Hematopoietic multipotent progenitor cell (in vitro differentiated cells): ENCODE measurements at regions not wholly inside any gene's neighbourhood (a gene's known extent, or its start where the extent isn't known, plus 50 kb on each side); places are given as distances from the start of the nearest gene placed in this dataset.

Source experiments
- DNase-seq, 3 donors: peaks; one replicate each; pipeline ENCODE4 v3.0.0-alpha.2; 2011 to 2015; ENCODE audit warnings: low read depth in 2 of 3, low spot score in 2 of 3

DNA sequence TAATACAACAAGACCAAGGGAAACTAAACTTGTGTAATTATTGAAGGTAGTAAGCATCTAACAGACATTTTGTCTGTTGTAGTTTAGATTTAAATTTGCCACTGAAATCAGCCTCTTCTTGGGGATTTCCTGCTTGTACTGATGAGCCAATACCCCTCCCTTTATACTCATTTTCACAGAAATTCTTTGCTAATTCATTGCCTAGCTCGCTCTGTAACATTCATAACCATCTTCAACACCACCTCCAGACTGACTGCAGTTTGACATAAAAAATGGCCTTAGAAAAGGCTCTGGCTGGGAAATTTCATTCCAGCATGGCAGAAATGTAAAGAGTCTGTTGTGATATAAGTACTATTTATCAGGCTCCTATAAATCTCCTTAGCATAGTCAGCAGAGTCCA, 109.7 kb upstream of the FLRT2 start:
- no peak for DNase-seq

DNA sequence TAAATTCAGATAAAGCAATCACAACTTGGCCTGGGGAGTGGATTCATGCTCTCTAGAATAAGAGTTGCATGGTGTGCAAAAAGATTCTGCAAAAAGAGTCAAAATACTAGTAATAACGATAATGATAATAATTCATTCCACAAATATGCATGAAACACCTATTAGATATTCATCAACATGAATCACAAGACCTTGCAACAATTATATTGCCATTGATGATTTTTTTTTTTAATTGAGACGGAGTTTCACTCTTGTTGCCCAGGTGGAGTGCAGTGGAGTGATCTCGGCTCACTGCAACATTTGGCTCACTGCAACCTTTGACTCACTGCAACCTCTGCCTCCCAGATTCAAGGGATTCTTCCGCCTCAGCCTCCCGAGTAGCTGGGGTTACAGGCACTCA, 109.2 kb upstream of the FLRT2 start:
- no peak for DNase-seq

DNA sequence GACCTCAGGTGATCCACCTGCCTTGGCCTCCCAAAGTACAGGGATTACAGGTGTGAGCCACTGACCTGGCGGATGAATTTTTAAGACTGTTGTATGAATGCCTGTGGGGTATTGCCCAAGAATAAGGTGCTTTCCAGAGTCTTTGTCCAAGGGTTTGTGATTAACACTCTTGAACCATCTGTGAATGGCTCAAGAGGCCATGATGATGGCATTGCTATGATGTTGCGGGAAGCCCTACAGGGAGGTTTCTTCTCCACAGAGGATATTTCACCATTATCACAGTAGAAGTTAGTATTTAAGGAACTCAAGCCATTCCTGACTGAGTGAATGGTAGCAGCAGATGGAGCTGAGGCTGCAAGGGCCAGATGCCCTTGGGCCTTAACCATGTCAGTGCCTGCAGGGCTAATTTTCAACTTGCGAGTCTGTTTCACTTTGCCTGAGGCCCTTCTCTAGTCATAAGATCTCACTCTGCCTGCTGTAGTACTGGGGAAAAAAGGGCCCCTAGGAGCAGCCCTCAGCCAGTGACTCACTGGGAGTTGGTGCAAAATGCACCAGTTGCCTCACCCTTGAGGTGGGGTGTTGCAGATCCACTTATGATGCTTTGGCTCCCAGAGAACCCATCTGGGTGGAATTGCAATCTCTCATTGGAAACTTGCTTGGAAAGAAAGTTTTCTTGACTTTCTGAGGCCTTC, 108.6 kb upstream of the FLRT2 start:
- no peak for DNase-seq

DNA sequence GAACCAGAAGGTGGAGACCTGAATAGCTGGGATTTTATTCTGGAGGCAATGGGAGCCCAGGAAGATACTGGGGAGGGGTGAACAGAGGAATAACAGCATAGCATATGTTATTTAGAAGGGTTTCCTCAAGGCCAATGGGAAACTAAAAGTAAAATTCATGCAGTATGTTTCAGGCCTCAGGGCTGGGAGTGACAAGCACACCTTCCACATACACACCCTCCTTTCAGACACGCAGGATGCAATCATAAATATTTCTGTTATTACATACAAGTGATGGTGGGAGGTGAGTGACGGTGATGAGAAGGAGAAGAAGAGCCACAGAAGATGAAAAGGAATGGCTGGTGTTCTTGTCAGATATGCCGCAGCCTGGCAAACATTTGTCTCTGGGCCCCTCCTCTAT, 106.1 kb upstream of the FLRT2 start:
- no peak for DNase-seq

- DNase-seq, result no peak
Measured at GRCh38 chr14:85425507-85425906, 104.4 kb upstream of the FLRT2 start.

DNA sequence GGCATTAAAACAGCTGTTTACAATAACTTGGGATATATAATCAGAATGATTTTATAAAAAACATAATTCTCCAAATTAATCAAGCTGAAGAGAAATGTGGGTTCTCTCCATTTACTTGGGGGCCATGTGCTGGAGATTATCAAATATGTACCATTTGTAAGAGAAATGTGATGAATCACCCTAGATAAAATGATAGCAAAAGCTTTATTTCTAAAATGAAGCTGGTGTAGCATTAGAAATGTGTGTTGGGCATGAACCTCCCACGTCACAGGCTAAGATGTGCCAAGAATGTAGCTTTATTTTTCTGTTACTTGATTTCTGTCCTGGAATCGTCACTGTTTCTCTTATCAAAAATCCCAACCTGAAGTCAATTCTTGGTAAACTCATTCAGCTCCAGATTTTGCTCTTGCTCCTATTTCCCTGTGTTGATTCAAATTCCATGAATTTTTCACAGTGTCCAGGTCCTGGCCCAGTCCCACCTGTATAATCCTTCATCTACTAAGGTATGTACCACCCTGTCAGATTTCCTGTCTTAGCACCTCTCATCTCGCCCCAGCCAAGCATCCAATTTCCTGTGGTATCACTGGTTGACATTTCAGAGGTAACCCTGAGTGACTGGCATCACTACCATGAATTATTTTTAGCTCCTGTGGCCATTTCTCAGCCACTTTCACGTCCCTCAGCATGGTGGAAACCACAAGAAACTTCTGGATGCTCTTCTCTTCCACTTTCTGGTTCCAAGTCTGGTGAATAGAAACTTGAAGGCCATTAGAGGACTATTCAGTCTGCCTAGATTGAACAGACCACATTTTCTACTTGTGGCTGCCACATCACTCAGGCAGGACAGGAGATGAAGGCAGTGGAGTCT, 103.6 kb upstream of the FLRT2 start:
- DNase-seq, result no peak

- no peak for DNase-seq
Measured at GRCh38 chr14:85428926-85429325, 101.0 kb upstream of the FLRT2 start.

GRCh38 chr14:85437148-85437547, 92.8 kb upstream of the FLRT2 start:
- no peak for DNase-seq

GRCh38 chr14:85438001-85438400, 91.9 kb upstream of the FLRT2 start:
- DNase-seq, result no peak

GRCh38 chr14:85438481-85438942, 91.4 kb upstream of the FLRT2 start:
- no peak for DNase-seq

DNA sequence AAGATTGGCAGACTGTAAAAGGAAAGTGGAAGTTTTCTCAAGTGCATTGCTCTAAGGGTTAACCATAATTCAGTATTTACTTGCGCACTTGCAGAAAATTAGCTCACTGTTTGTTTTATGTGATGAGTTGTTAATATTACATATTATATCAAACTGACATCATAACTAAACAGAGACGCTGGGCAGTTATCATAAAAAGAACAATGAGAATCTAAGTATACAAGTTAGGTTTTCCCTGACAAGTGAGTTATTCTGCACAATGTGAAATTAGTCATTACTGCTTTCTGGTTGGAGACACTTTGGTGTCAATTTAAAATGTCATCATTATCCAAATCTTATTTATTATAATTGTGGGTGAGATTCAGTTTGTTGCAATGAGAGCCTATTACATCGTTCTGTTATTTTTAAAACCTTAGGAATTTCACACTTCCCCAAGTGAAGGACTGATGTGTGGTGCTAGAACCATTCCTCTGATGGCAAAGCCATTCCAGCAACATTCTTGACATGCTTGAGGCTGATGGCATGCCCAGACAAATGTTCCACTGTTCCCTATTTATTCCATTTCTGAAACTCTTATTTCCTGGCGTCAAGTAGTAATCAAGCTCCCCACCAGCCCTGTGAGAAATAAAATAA, 90.1 kb upstream of the FLRT2 start:
- DNase-seq, result no peak

GRCh38 chr14:85441909-85442643, 87.9 kb upstream of the FLRT2 start:
- DNase-seq, result no peak

DNA sequence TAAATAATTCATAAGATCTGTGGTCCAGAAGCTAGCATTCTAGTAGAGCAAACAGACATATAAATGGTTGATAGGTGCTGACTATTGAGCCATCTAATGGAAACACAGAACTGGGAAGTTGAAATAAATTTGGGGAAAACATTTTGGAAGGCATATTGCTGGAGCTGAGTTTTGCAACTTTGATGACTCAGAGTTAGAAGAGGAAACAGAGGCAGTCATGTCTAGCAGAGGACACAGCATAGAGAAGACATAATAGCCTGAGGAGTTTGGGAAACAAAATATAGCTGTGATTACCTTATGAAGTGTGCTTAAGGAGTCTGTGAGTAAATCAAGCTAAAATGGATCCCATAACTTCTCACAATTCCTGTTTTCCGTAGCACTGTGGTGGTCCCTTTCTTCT, 86.9 kb upstream of the FLRT2 start:
- DNase-seq, result no peak

DNA sequence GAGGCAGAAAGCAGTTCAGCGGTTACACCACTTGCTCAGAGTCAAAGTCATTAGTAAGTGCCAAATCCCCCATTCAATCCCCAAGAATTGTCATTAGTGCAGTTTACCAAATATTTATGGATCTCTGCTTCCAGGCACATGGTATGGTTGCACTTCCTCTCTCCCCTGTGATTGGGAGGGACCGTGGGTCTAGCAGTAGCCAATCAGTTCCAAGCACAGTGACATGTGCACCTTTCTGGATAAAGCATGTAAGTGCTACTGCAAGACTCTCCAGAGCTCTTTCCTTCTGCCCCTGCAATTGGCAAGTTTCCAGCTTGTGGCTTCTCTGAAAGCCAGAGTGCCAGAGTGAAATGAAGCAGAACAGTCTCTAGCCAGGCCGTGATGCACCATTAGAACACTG, 85.3 kb upstream of the FLRT2 start:
- DNase-seq, result peak in 2 of 3 donors; percentile 26 to 80

DNA sequence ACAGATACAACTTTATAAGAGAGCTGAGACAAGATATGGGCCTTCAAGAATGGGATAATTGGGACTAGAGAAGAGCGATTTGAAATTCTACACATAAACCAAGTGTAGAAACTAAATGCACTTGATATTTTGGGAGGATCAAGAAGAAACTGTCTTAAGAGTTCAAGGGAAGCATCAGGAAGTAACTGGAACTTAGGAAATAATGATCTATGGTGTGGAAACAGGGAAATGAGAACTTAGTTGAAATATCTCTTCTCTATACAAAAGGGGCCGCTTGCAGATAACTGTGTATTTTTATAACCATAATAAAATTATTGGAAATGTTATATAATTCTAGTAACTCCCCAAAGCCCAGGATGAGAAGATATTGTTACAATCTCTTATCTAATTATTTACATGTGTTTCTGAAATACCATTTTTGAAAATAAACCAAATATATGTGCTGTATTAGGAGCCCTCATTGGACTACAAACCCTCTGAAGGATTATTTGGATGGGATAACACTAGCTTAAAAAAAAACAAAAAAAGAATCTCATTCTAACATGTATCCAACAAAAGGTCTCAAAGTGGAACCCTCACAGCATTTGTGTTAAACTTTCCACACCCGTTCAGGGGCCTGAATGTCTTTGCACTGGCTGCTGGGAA, 84.7 kb upstream of the FLRT2 start:
- DNase-seq, result no peak

GRCh38 chr14:85447883-85448282, 82.1 kb upstream of the FLRT2 start:
- no peak for DNase-seq

DNA sequence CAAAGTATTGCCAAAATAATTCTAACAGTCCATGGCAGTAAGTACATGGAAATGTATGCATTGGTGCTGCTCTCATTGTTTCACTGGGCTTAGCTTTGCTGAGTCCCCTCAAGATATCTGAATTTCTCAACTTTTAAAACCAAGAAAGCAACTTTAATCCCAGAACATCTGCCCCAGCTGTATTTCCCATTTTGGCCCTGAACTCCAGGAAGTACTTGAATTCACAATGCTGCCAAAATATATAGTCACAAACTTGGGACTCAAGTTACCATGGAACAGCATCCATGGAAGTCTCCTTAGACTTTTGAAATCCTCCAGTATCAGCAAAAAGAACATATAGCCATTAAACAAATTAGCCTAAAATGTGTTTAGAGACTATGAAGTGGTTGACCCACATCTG, 78.5 kb upstream of the FLRT2 start:
- DNase-seq, result no peak

- DNase-seq, result no peak
Measured at GRCh38 chr14:85453401-85454225, 76.3 kb upstream of the FLRT2 start.

DNA sequence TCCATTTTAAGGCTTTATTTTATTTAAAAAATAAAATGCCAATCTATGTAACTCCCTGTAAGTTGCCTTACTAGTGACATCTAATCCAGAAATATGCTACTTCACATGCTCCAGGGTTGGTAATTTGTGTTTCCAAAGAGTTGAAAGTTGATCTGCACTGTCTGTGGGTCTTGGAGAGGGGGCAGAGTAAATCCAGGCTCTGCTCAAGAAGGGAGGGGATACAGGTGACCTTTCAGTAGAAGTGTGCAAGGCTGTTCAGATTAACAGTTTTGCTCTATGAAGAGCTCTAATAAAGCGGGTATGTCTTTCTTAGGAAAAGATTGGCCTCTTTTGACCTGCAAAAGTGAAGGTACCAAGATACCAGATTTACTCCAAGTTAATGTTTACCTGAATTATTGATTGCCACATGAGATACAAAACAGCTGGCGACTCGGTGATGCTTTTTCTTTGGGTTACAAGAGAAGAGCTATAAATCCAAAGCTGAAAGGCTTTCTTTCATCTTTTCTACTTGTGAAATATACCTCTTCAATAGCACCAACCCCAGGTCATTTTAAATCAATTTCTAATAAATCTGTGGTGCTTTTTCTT, 75.6 kb upstream of the FLRT2 start:
- no peak for DNase-seq
